GM18526 (cell line): ENCODE measurements at regions not wholly inside any gene's neighbourhood (a gene's known extent, or its start where the extent isn't known, plus 50 kb on each side); places are given as distances from the start of the nearest gene placed in this dataset.

Source experiments
- POLR2A ChIP-seq: IDR thresholded peaks from 3 replicates; pipeline ENCODE4 v1.6.1; 2011; ENCODE audit not compliant: insufficient read length; ENCODE audit errors: extremely low read depth

DNA sequence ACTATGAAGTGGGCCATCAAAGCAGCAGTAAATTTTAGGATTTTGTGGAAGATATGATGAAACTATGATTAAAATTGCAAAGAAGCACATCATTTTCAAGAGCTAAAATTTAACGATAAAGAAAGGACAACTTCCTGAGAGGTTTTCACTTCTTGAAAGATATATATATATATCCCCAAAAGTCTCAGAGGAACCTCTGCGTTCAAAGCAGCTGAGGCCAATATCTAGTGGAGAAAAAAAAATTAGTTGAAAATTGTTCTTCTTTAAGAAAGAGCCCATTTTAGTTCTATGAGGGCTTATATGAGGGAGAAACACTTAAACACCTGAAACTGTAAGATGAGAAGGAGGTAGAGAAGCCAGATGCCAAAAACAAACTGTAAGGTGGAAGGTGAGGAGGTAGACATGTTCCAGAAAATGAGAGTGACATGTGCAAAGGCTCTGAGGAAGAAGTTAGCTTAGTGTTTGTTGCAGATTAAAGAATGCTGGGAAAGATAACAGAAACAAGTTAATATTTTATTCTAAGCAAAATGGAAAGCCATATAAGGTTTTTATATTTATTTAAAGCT lies 72.9 kb upstream of the VRK2 start:
- TF ChIP-seq POLR2A = no peak

- TF ChIP-seq POLR2A = no peak
Measured at GRCh38 chr2:57979158-57979557, 67.4 kb upstream of the VRK2 start.

DNA sequence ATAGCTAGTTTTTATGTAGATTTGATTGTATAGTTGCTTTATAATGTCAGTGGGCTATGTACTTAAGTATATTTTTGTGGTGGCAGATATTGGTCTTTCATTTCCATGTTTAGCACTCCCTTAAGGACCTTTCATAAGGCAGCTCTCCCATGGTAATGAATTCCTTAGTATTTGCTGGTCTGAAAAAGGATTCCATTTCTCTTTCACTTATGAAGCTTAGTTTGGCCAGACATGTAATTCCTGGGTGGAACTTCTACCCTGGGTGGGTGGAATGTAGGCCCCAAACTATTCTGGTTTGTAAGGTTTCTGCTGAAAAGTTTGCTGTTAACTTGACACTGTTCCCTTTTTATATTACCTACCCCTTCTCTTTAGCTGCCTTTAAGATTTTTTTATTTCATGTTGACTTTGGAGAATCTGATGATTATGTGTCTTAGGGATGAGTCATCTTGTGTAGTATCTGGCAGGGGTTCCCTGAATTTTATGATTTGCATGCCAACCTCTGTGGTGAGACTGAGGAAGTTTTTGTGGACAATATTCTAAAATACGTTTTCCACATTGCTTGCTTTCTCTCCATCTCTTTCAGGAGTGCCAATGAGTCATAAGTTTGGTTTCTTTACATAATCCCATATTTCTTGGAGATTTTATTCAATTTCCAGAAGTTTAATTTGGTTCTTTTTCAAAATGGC lies 65.4 kb upstream of the VRK2 start:
- no peak for TF ChIP-seq POLR2A

DNA sequence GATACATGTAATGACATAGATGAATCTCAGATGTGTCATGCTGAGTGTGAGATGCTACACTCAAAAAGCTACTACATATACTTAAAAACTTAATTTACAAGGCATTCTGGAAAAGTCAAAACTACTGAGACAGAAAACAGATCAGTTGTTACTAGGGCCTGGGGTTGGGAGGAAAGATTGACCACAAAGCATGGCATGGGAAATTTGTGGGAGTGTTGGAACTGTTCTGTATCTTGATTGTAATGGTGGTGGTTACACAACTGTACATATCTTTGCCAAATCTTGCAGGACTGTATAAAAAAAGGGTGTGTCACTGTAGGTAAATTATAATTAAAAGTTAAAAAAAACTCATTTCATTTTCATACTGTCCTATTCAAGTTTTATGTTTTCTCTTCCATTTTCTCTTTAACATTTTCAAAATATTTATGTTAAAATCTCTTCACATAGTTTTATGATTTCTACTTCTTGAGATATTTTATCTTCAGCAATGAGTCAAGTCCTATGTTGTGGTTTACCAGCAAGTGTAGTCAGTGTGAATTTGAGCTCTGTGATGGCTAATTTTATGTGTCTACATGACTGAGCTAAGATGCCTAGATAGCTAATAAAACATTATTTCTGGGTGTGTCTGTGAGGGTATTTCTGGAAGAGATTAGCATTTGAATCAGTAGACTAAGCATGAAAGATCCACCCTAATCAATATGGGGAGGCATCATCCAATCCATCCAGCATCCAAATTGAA lies 58.6 kb upstream of the VRK2 start:
- no peak for TF ChIP-seq POLR2A

DNA sequence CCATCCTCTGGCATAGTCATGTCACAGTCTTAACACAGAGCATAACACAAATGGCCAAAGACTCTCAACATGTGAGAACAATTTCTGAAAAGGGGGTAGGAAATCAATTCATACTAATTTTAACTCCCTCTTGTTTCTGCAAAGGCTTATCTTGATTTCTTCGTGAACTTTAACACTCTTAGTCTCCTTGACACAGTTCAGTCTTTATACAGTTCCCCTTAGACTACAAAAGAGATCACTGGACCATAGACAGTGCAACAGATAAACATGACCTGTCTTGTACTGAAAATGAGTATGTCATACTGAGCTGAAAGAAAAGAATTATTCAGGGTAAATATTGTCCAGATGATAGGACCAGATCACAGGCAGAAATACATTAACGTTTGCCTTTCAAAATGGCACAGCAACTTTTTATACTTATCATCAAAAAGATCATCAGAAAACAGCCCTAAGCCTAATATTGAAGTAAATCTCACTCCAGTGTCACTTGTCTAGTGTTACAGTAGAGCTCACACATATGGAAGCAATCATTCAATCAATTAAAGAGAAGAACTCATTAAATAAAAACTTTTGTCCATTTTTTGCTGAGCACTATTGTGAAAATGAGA lies 56.4 kb upstream of the VRK2 start:
- no peak for TF ChIP-seq POLR2A
